IPS-18c (cell line): ENCODE measurements at regions not wholly inside any gene's neighbourhood (a gene's known extent, or its start where the extent isn't known, plus 50 kb on each side); places are given as distances from the start of the nearest gene placed in this dataset.

Source experiments
- H3K4me3 ChIP-seq: 2 replicates; pipeline ENCODE4 v1.7.0; 2013; ENCODE audit warnings: low read depth, mild to moderate bottlenecking, low read length, moderate library complexity; ENCODE audit not compliant: insufficient read depth
- H3K9me3 ChIP-seq: one replicate; pipeline ENCODE4 v1.6.1; 2013; ENCODE audit warnings: mild to moderate bottlenecking, low read length, moderate library complexity; ENCODE audit not compliant: control insufficient read depth, insufficient read depth

- no peak overlapping the region for H3K4me3 ChIP-seq
- H3K9me3 ChIP-seq: no peaks in the 10 kb centered on the region
Observed at GRCh38 chr7:22581099-22581498, 81.1 kb upstream of the STEAP1B start.

GRCh38 chr7:22579961-22580360 lies 80.0 kb upstream of the STEAP1B start:
- Histone ChIP-seq H3K4me3 (no peak overlapping the region), H3K9me3 (no peaks in the 10 kb centered on the region)

GRCh38 chr7:22578007-22578733 lies 78.2 kb upstream of the STEAP1B start:
- Histone ChIP-seq H3K9me3 (no peaks in the 10 kb centered on the region), H3K4me3 (no peak overlapping the region)

GRCh38 chr7:22577470-22578001 lies 77.5 kb upstream of the STEAP1B start:
- Histone ChIP-seq H3K9me3 (no peaks in the 10 kb centered on the region), H3K4me3 (no peak overlapping the region)

GRCh38 chr7:22576612-22577469 lies 76.9 kb upstream of the STEAP1B start:
- Histone ChIP-seq H3K9me3 (no peaks in the 10 kb centered on the region), H3K4me3 (no peak overlapping the region)

- Histone ChIP-seq H3K4me3 (no peak overlapping the region), H3K9me3 (no peaks in the 10 kb centered on the region)
Observed at GRCh38 chr7:22574754-22575520, 74.9 kb upstream of the STEAP1B start.

- no peak overlapping the region for H3K4me3 ChIP-seq
- H3K9me3 ChIP-seq: no peaks in the 10 kb centered on the region
Observed at GRCh38 chr7:22572937-22573336, 72.9 kb upstream of the STEAP1B start.

GRCh38 chr7:22572292-22572691 lies 72.3 kb upstream of the STEAP1B start:
- Histone ChIP-seq H3K4me3 (no peak overlapping the region), H3K9me3 (no peaks in the 10 kb centered on the region)

GRCh38 chr7:22571766-22572165 lies 71.8 kb upstream of the STEAP1B start:
- Histone ChIP-seq H3K9me3 (no peaks in the 10 kb centered on the region), H3K4me3 (no peak overlapping the region)

GRCh38 chr7:22569586-22570321 lies 69.8 kb upstream of the STEAP1B start:
- Histone ChIP-seq H3K4me3 (no peak overlapping the region), H3K9me3 (no peaks in the 10 kb centered on the region)

GRCh38 chr7:22566592-22566991 lies 66.6 kb upstream of the STEAP1B start:
- Histone ChIP-seq H3K9me3 (no peaks in the 10 kb centered on the region), H3K4me3 (no peak overlapping the region)

GRCh38 chr7:22566176-22566575 lies 66.2 kb upstream of the STEAP1B start:
- Histone ChIP-seq H3K4me3 (no peak overlapping the region), H3K9me3 (no peaks in the 10 kb centered on the region)

- H3K9me3 ChIP-seq: no peaks in the 10 kb centered on the region
- no peak overlapping the region for H3K4me3 ChIP-seq
Observed at GRCh38 chr7:22565315-22565811, 65.4 kb upstream of the STEAP1B start.

GRCh38 chr7:22564511-22565045 lies 64.6 kb upstream of the STEAP1B start:
- no peaks in the 10 kb centered on the region for H3K9me3 ChIP-seq
- H3K4me3 ChIP-seq: no peak overlapping the region

GRCh38 chr7:22563621-22564241 lies 63.7 kb upstream of the STEAP1B start:
- Histone ChIP-seq H3K4me3 (no peak overlapping the region), H3K9me3 (no peaks in the 10 kb centered on the region)

GRCh38 chr7:22563032-22563501 lies 63.1 kb upstream of the STEAP1B start:
- no peaks in the 10 kb centered on the region for H3K9me3 ChIP-seq
- no peak overlapping the region for H3K4me3 ChIP-seq
